ENCODE measurements at regions not wholly inside any gene's neighbourhood (a gene's known extent, or its start where the extent isn't known, plus 50 kb on each side); places are given as distances from the start of the nearest gene placed in this dataset.

DNA sequence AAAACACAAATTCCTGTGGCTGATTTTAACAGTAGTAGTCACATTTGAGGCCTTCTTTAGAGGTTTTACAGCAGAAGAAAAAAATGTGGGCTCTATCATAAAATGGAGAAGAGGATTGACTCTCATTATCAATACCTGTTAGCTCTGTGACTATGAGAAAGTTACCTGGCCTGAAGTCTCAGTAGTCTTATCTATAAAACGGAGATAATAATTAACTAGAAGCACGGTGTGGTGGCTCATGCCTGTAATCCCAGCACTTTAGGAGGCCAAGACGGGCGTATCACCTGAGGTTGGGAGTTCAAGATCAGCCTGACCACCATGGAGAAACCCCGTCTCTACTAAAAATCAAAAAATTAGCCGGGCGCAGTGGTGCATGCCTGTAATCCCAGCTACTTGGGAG, 90.4 kb upstream of the PLPPR4 start (continued):
- no peak for TF ChIP-seq MAZ (CRISPR knock-in tag; conservative IDR thresholded peaks at IDR 0.05 in 1 of 2, IDR thresholded peaks at IDR 0.05 in 1 of 2)
- TF ChIP-seq, protein P1, sequence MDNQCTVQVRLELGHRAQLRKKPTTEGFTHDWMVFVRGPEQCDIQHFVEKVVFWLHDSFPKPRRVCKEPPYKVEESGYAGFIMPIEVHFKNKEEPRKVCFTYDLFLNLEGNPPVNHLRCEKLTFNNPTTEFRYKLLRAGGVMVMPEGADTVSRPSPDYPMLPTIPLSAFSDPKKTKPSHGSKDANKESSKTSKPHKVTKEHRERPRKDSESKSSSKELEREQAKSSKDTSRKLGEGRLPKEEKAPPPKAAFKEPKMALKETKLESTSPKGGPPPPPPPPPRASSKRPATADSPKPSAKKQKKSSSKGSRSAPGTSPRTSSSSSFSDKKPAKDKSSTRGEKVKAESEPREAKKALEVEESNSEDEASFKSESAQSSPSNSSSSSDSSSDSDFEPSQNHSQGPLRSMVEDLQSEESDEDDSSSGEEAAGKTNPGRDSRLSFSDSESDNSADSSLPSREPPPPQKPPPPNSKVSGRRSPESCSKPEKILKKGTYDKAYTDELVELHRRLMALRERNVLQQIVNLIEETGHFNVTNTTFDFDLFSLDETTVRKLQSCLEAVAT (IDR thresholded peaks at IDR 0.05), result no peak
- no peak for TF ChIP-seq PTBP1 (IDR thresholded peaks at IDR 0.05; ENCODE audit: low read depth, low read length)
- no peak for TF ChIP-seq CTBP1 (IDR thresholded peaks at IDR 0.05; ENCODE audit: borderline replicate concordance)

DNA sequence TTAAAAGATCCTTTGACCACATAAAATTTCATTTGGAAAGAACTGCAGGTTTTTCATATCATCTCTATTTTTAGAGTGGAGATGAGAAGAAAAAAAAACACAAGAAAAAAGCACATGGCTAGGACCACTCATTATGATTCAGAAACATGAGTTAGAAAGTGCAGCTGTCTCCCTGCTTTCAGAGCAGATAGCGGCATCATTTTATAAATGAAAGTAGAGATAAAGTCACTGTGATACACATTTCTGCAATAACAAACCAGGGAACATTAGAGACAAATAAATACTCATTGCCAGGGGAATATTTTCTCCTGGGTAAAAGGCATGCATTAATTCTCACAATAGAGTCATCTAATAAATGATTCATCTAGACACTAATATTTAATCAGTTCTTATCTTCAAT, 87.5 kb upstream of the PLPPR4 start:
- H3K27ac ChIP-seq (ENCODE audit: extremely low read depth, low read depth, low read length), result no peak overlapping the region
- 0% methylated on average over 1 of the region's 1 CpG for WGBS (ENCODE audit: insufficient coverage, low coverage, missing lambda C conversion rate)
- no peak overlapping the region for H3K9ac ChIP-seq (ENCODE audit: insufficient read depth in 1 of 2, low read depth in 2 of 2, low read length in 2 of 2)
- no peak for TF ChIP-seq KLF1 (tag; IDR thresholded peaks at IDR 0.05)
- TF ChIP-seq XRCC5 (IDR thresholded peaks at IDR 0.05; ENCODE audit: low read depth, low read length), result no peak
- no peak for TF ChIP-seq SMARCA4 (IDR thresholded peaks at IDR 0.05)
- TF ChIP-seq TAF15 (IDR thresholded peaks at IDR 0.05; ENCODE audit: low read depth, low read length), result no peak
- no peak for TF ChIP-seq SAFB (IDR thresholded peaks at IDR 0.05; ENCODE audit: borderline replicate concordance, low read depth, low read length)
- no peak for TF ChIP-seq PHTF2 (CRISPR knock-in tag; IDR thresholded peaks at IDR 0.05)
- ChIA-PET POLR2A (no interaction called here), CTCF (ENCODE audit: low intra/inter-chr PET ratio) (interaction anchor here (0.6 kb wide), 1 partner anchor 381 kb away, joined by 4 read pairs; no protein-coding TSS in a partner anchor)
- no peak for ATAC-seq
- no peak for FAIRE-seq
- H2AFZ ChIP-seq (ENCODE audit: low read depth, low read length), result no peak overlapping the region
- no peak for DNase-seq (ENCODE audit: extremely low read depth in 1 of 4, low spot score in 3 of 4)
- in situ Hi-C loops (cut with MboI), result no loop called here
- H3K9me3 ChIP-seq (replicated peaks; ENCODE audit: control insufficient read depth, insufficient read depth, low read depth, low read length), result no peaks in the 10 kb centered on the region
- no peak overlapping the region for H3K4me2 ChIP-seq (ENCODE audit: insufficient read depth, low read length)
- no peaks in the 10 kb centered on the region for H3K27me3 ChIP-seq (ENCODE audit: control insufficient read depth in 2 of 2, insufficient read depth in 2 of 2, low read length in 2 of 2)
- H4K20me1 ChIP-seq (replicated peaks; ENCODE audit: control insufficient read depth, insufficient read depth, low read length), result no peaks in the 10 kb centered on the region
- no TSS peak for BruUV-seq (replicated peaks)
- no peaks in the 10 kb centered on the region for H3K79me2 ChIP-seq (ENCODE audit: control insufficient read depth, insufficient read depth, low read length)
- H3K9me1 ChIP-seq (ENCODE audit: control insufficient read depth, insufficient read depth, low read length), result no peaks in the 10 kb centered on the region
- no peaks in the 10 kb centered on the region for H3K4me1 ChIP-seq (replicated peaks in 1 of 2; ENCODE audit: control insufficient read depth in 2 of 2, insufficient read depth in 2 of 2, low read length in 2 of 2)
- H3K36me3 ChIP-seq (ENCODE audit: control insufficient read depth, insufficient read depth, low read length), result no peaks in the 10 kb centered on the region
- H3K4me3 ChIP-seq, result no peak overlapping the region
- intact Hi-C loops (cut with micrococcal nuclease), result no loop called here

All from K562 (cell line).